IMR-90 (cell line): ENCODE measurements at regions not wholly inside any gene's neighbourhood (a gene's known extent, or its start where the extent isn't known, plus 50 kb on each side); places are given as distances from the start of the nearest gene placed in this dataset.

Experiments used
- ATAC-seq: fragments of 200-7000 bp; cut with Tn5 transposase; 2 replicates; pipeline ENCODE4 v1.9.1; 2020; ENCODE audit warnings: low read depth, mild to moderate bottlenecking, moderate library complexity
- BruUV-seq: library from RNA; stranded (reverse); fragments of 400-500 nt; replicated peaks from 2 replicates; lab custom pipeline; 2021; lab: Mats Ljungman, UMichigan
- CTCF ChIA-PET: fragments of 300-600 bp; formaldehyde crosslinking; extraction: SDS; loops from one replicate; lab custom pipeline; 2021; ENCODE audit warnings: antibody characterized with exemption; lab: Yijun Ruan, JAX
- POLR2A ChIA-PET: fragments of 300-600 bp; sonication (Branson Sonifier 250); formaldehyde crosslinking; loops from one replicate; lab custom pipeline; 2022; ENCODE audit warnings: antibody characterized with exemption; ENCODE audit not compliant: unreplicated experiment; lab: Charles Lee
- DNase-seq: peaks from one replicate; pipeline ENCODE4 v3.0.0; 2013
- H2AFZ ChIP-seq: replicated peaks from 2 replicates; pipeline ENCODE3; 2013; ENCODE audit warnings: low read length, mild to moderate bottlenecking; ENCODE audit not compliant: poor library complexity
- H2AK5ac ChIP-seq: 2 replicates; pipeline ENCODE4 v1.6.1; 2013; ENCODE audit warnings: low read depth, low read length, inconsistent platforms
- H2AK9ac ChIP-seq: replicated peaks from 2 replicates; pipeline ENCODE3; 2013; ENCODE audit warnings: mild to moderate bottlenecking, low read depth, low read length, moderate library complexity; ENCODE audit not compliant: poor library complexity
- H2BK120ac ChIP-seq: 2 replicates; pipeline ENCODE4 v1.6.1; 2013; ENCODE audit warnings: low read depth, low read length, inconsistent platforms
- H2BK15ac ChIP-seq: 3 replicates; pipeline ENCODE4 v1.6.1; 2013; ENCODE audit warnings: low read depth, low read length, inconsistent platforms
- H2BK20ac ChIP-seq: 2 replicates; pipeline ENCODE4 v1.6.1; 2013; ENCODE audit warnings: low read depth, mild to moderate bottlenecking, inconsistent platforms, low read length, moderate library complexity
- H2BK5ac ChIP-seq: 2 replicates; pipeline ENCODE4 v1.6.1; 2013; ENCODE audit warnings: mild to moderate bottlenecking, low read depth, low read length, inconsistent platforms; ENCODE audit not compliant: poor library complexity, severe bottlenecking
- H3K14ac ChIP-seq: replicated peaks from 2 replicates; pipeline ENCODE4 v1.6.1; 2013; ENCODE audit warnings: low read depth, low read length, inconsistent platforms
- H3K18ac ChIP-seq: 2 replicates; pipeline ENCODE4 v1.6.1; 2013; ENCODE audit warnings: low read depth, low read length, control low read depth
- H3K23ac ChIP-seq: 2 replicates; pipeline ENCODE4 v1.6.1; 2013; ENCODE audit warnings: low read depth, low read length, inconsistent platforms
- H3K27ac ChIP-seq: 2 replicates; pipeline ENCODE4 v1.5.1; 2013; ENCODE audit warnings: mild to moderate bottlenecking, control low read depth, low read length; ENCODE audit not compliant: insufficient read depth
- H3K27me3 ChIP-seq: 2 replicates; pipeline ENCODE4 v1.6.1; 2013; ENCODE audit warnings: low read length; ENCODE audit not compliant: control insufficient read depth, insufficient read depth
- H3K36me3 ChIP-seq: 2 replicates; pipeline ENCODE4 v1.6.1; 2013; ENCODE audit warnings: low read length, mixed read lengths; ENCODE audit not compliant: control insufficient read depth, insufficient read depth
- H3K4ac ChIP-seq: 2 replicates; pipeline ENCODE4 v1.6.1; 2013; ENCODE audit warnings: low read depth, low read length, inconsistent platforms
- H3K4me1 ChIP-seq: 2 replicates; pipeline ENCODE4 v1.6.1; 2013; ENCODE audit warnings: low read length, mixed read lengths; ENCODE audit not compliant: control insufficient read depth, insufficient read depth
- H3K4me2 ChIP-seq: 2 replicates; pipeline ENCODE4 v1.6.1; 2013; ENCODE audit warnings: low read depth, mild to moderate bottlenecking, control low read depth, low read length, moderate library complexity
- H3K4me3 ChIP-seq: 2 replicates; pipeline ENCODE4 v1.5.1; 2013; ENCODE audit warnings: low read depth, mild to moderate bottlenecking, control low read depth, low read length, moderate library complexity; ENCODE audit not compliant: insufficient read depth
- H3K56ac ChIP-seq: 2 replicates; pipeline ENCODE4 v1.6.1; 2013; ENCODE audit warnings: low read length, inconsistent platforms; ENCODE audit not compliant: insufficient read depth; ENCODE audit errors: extremely low read depth
- H3K79me1 ChIP-seq, 2 experiments: 2 replicates each; pipeline ENCODE4 v1.6.1; 2013; ENCODE audit warnings: low read length in 2 of 2, inconsistent platforms in 1 of 2, low read depth in 1 of 2
- H3K9ac ChIP-seq: 2 replicates; pipeline ENCODE4 v1.6.1; 2013; ENCODE audit warnings: low read depth, low read length, control low read depth
- H3K9me1 ChIP-seq: 2 replicates; pipeline ENCODE4 v1.6.1; 2013; ENCODE audit warnings: low read length, inconsistent platforms; ENCODE audit not compliant: insufficient read depth
- H3K9me3 ChIP-seq: 2 replicates; pipeline ENCODE4 v1.6.1; 2013; ENCODE audit warnings: low read length; ENCODE audit not compliant: control insufficient read depth, insufficient read depth
- H4K20me1 ChIP-seq: 2 replicates; pipeline ENCODE4 v1.6.1; 2013; ENCODE audit warnings: low read length, inconsistent platforms; ENCODE audit not compliant: insufficient read depth
- H4K5ac ChIP-seq: 2 replicates; pipeline ENCODE4 v1.6.1; 2013; ENCODE audit warnings: mild to moderate bottlenecking, low read depth, low read length, control low read depth
- H4K8ac ChIP-seq, 2 experiments: 2 replicates each; pipeline ENCODE4 v1.6.1; 2013; ENCODE audit warnings: low read depth in 2 of 2, low read length in 2 of 2, control low read depth in 1 of 2, inconsistent platforms in 1 of 2
- H4K91ac ChIP-seq: 2 replicates; pipeline ENCODE4 v1.6.1; 2013; ENCODE audit warnings: low read depth, low read length, inconsistent platforms; ENCODE audit not compliant: insufficient read depth
- MAZ ChIP-seq: IDR thresholded peaks from 2 replicates; pipeline ENCODE4 v1.6.1; 2012; ENCODE audit warnings: low read depth, mild to moderate bottlenecking, low read length, improper control_type of control experiment, moderate library complexity, borderline replicate concordance
- MXI1 ChIP-seq: IDR thresholded peaks from 2 replicates; pipeline ENCODE4 v1.6.1; 2012; ENCODE audit warnings: low read depth, mild to moderate bottlenecking, low read length, moderate library complexity, borderline replicate concordance
- POLR2A ChIP-seq: IDR thresholded peaks from 2 replicates; pipeline ENCODE4 v1.6.1; 2012; ENCODE audit warnings: mild to moderate bottlenecking, low read depth, low read length
- RAD21 ChIP-seq: IDR thresholded peaks from 2 replicates; pipeline ENCODE4 v1.6.1; 2012; ENCODE audit warnings: low read length, improper control_type of control experiment
- WGBS, 2 experiments: methylation state at CpG; one replicate each; pipeline versions ENCODE4 v1.1.5 to v1.1.7; 2013; ENCODE audit warnings: missing lambda C conversion rate in 2 of 2; ENCODE audit not compliant: insufficient read length in 1 of 2; ENCODE audit errors: extremely low coverage in 2 of 2; 5-methylcytosine and 5-hydroxymethylcytosine counted together
- dilution Hi-C: fragments of 300-500 bp; cut with HindIII; formaldehyde crosslinking; loops from one replicate; pipeline ENCODE4 v1.14.3; 2018; ENCODE audit warnings: low sequenced_read_pairs; ENCODE audit not compliant: unreplicated experiment
- in situ Hi-C: fragments of 300-500 bp; cut with MboI; formaldehyde crosslinking; loops from 3 replicates; pipeline ENCODE4 v1.14.3; 2019; ENCODE audit warnings: low sequenced_read_pairs, inconsistent platforms, mixed read lengths
- intact Hi-C: fragments of 100-400 bp; cut with micrococcal nuclease; formaldehyde crosslinking; loops from 2 replicates; pipeline ENCODE4 v1.10.0; 2022
- TF ChIP-seq, protein P1 (sequence below): fragments of 150-350 bp; IDR thresholded peaks from 2 replicates; pipeline ENCODE4 v1.6.1; 2017; ENCODE audit warnings: mild to moderate bottlenecking, antibody characterized with exemption, low read length, low read depth
- TF ChIP-seq, protein P2 (sequence below): conservative IDR thresholded peaks from 2 replicates; pipeline ENCODE4 v1.5.1; 2012; ENCODE audit warnings: mild to moderate bottlenecking, low read depth, low read length, improper control_type of control experiment

GRCh38 chr13:68275758-68276157 is 1045.6 kb upstream of the PCDH9 start:
- Histone ChIP-seq H3K18ac (no peak overlapping the region), H2BK15ac (no peak overlapping the region), H3K9ac (no peak overlapping the region), H2AK5ac (no peak overlapping the region), H2AK9ac (no peak overlapping the region), H2BK120ac (no peak overlapping the region), H3K9me1 (no peaks in the 10 kb centered on the region), H2BK20ac (no peak overlapping the region), H3K27me3 (no peaks in the 10 kb centered on the region), H2BK5ac (no peak overlapping the region), H3K4me2 (no peak overlapping the region), H2AFZ (no peak overlapping the region), H4K5ac (no peak overlapping the region), H4K8ac (no peak overlapping the region), H3K4me3 (no peak overlapping the region), H3K36me3 (no peaks in the 10 kb centered on the region), H3K4me1 (no peaks in the 10 kb centered on the region), H4K20me1 (no peaks in the 10 kb centered on the region), H4K91ac (no peak overlapping the region), H3K9me3 (peaks cover 10% of the 10 kb centered on the region), H3K4ac (no peak overlapping the region), H3K56ac (no peak overlapping the region), H3K14ac (no peak overlapping the region), H3K79me1 (no peaks in the 10 kb centered on the region), H3K27ac (no peak overlapping the region), H3K23ac (no peak overlapping the region)
- no TSS peak for BruUV-seq
- CTCF ChIA-PET, result no interaction called here
- intact Hi-C loops (no loop called here), dilution Hi-C loops (no loop called here), in situ Hi-C loops (no loop called here)
- DNase-seq (no peak), ATAC-seq (no peak)
- WGBS, 2 experiments, result no CpG with 5 or more reads among the region's 1 CpG
- POLR2A ChIA-PET, result no interaction called here
- TF ChIP-seq, protein P1, sequence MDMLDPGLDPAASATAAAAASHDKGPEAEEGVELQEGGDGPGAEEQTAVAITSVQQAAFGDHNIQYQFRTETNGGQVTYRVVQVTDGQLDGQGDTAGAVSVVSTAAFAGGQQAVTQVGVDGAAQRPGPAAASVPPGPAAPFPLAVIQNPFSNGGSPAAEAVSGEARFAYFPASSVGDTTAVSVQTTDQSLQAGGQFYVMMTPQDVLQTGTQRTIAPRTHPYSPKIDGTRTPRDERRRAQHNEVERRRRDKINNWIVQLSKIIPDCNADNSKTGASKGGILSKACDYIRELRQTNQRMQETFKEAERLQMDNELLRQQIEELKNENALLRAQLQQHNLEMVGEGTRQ, result no peak
- TF ChIP-seq MXI1 (no peak), POLR2A (no peak), MAZ (no peak), RAD21 (no peak)
- TF ChIP-seq, protein P2, sequence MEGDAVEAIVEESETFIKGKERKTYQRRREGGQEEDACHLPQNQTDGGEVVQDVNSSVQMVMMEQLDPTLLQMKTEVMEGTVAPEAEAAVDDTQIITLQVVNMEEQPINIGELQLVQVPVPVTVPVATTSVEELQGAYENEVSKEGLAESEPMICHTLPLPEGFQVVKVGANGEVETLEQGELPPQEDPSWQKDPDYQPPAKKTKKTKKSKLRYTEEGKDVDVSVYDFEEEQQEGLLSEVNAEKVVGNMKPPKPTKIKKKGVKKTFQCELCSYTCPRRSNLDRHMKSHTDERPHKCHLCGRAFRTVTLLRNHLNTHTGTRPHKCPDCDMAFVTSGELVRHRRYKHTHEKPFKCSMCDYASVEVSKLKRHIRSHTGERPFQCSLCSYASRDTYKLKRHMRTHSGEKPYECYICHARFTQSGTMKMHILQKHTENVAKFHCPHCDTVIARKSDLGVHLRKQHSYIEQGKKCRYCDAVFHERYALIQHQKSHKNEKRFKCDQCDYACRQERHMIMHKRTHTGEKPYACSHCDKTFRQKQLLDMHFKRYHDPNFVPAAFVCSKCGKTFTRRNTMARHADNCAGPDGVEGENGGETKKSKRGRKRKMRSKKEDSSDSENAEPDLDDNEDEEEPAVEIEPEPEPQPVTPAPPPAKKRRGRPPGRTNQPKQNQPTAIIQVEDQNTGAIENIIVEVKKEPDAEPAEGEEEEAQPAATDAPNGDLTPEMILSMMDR, result no peak
